Brain microvascular endothelial cell (primary cell): ENCODE measurements at regions not wholly inside any gene's neighbourhood (a gene's known extent, or its start where the extent isn't known, plus 50 kb on each side); places are given as distances from the start of the nearest gene placed in this dataset.

ENCODE experiments used
- DNase-seq: peaks from one replicate; pipeline ENCODE4 v3.0.0-alpha.2; 2020
- H3K27ac ChIP-seq: fragments of 250-450 bp; sonication (Bioruptor Pico); 2 replicates; pipeline ENCODE4 v1.5.1; 2020; ENCODE audit warnings: mild to moderate bottlenecking, moderate library complexity
- H3K27me3 ChIP-seq: fragments of 250-450 bp; sonication (Bioruptor Pico); replicated peaks from 2 replicates; pipeline ENCODE4 v1.5.1; 2020; ENCODE audit warnings: mild to moderate bottlenecking
- H3K36me3 ChIP-seq: fragments of 250-450 bp; sonication (Bioruptor Pico); replicated peaks from 2 replicates; pipeline ENCODE4 v1.5.1; 2020; ENCODE audit warnings: mild to moderate bottlenecking
- H3K4me3 ChIP-seq: 2 replicates; pipeline ENCODE4 v1.5.1; 2011; ENCODE audit warnings: low read depth, mild to moderate bottlenecking, control low read depth, low read length, moderate library complexity
- in situ Hi-C: cut with HindIII; loops from 2 replicates; pipeline ENCODE4 v1.10.0; 2017; ENCODE audit warnings: low sequenced_read_pairs, low pct_ligation_motif_present
- TF ChIP-seq, protein P1 (sequence below): IDR thresholded peaks from 2 replicates; pipeline ENCODE4 v1.5.1; 2011; ENCODE audit warnings: low read depth, mild to moderate bottlenecking, moderate library complexity, low read length, control low read depth, inconsistent platforms; ENCODE audit errors: missing control alignments

DNA sequence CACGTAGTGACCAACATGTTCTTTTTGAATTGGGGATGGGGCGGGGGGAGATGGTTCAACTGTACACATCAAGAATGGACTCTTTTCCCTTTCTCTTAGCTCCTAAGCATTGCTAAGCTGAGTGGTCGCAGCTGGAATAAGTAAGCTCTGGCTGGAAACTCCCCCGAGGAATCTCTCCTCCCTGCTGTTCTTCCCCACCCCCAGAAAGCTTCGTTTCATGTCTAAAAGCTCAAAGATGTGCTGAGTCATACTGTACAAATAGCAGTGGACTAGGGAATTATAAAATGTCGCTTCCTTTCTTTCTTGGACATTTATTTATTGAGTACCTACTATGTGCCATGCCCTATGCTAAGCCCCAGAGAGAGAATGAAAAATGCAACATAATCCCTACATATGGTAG is 191.1 kb upstream of the ADO start:
- Histone ChIP-seq H3K27me3 (no peaks in the 10 kb centered on the region), H3K27ac (no peak overlapping the region), H3K36me3 (no peaks in the 10 kb centered on the region), H3K4me3 (no peak overlapping the region)
- in situ Hi-C loops, result loop anchor here (25.0 kb wide), 1 partner anchor 199 kb away; the partner anchor contains the start of genes ADO and EGR2
- peak; percentile 52 for DNase-seq
- TF ChIP-seq, protein P1, sequence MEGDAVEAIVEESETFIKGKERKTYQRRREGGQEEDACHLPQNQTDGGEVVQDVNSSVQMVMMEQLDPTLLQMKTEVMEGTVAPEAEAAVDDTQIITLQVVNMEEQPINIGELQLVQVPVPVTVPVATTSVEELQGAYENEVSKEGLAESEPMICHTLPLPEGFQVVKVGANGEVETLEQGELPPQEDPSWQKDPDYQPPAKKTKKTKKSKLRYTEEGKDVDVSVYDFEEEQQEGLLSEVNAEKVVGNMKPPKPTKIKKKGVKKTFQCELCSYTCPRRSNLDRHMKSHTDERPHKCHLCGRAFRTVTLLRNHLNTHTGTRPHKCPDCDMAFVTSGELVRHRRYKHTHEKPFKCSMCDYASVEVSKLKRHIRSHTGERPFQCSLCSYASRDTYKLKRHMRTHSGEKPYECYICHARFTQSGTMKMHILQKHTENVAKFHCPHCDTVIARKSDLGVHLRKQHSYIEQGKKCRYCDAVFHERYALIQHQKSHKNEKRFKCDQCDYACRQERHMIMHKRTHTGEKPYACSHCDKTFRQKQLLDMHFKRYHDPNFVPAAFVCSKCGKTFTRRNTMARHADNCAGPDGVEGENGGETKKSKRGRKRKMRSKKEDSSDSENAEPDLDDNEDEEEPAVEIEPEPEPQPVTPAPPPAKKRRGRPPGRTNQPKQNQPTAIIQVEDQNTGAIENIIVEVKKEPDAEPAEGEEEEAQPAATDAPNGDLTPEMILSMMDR, result no peak

DNA sequence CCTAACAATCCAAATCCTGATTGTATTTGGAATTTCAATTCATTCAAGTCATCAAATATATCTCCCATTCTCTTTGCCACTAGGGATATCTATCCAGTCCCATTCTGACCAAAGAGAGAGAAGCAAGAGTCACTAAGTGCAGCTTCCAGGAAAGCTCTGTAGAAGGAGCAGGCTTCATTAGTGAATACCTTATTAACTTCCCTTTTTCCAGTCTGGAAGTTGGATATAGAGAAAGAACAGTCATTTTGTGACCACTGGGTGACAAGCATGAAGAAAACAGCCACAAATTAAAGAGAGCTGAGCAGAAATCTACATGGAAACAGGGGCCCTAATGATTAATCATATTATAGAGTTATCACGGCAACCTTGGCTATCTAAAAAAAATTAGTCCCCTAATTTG is 190.7 kb upstream of the ADO start:
- H3K4me3 ChIP-seq, result no peak overlapping the region
- TF ChIP-seq, protein P1, result no peak
- H3K27me3 ChIP-seq, result no peaks in the 10 kb centered on the region
- DNase-seq, result no peak
- no peak overlapping the region for H3K27ac ChIP-seq
- in situ Hi-C loops, result loop anchor here (25.0 kb wide), 1 partner anchor 198 kb away; the partner anchor contains the start of genes ADO and EGR2
- H3K36me3 ChIP-seq, result no peaks in the 10 kb centered on the region

DNA sequence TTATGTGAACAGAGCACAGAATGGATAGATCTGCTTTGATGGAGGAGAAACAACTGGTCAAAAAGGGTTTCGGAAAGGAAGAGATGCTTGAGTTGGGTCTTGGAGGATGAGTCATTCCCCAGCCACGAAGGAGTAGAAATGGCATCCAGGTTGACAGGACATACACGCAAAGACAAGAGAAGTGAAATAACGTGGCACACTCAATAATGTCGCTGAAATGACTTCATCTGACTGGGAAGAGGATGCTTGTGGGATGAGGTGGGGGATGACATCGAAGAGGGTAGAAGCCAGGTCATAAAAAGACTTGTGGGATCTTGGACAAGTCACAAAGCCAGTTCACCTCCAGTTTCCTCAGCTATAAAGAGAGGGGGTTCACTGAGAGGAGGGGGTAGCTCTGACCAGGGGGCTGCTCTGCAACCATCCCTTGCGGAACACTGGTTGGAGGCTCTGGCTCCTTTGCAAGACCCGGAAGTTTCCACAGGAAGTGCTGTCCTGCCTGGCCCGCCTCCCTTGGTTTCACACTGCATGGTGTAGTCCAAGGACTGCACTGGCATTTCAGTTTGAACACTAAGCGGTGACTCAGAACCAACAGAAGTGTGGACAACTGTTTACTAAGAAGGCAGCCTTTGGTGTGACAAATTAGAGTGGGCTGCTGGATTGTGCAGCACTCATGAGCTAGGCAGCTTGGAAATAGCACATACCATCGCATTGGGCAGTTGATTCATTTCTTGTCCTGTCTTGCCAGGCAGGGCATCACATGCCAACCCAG is 189.9 kb upstream of the ADO start:
- H3K27ac ChIP-seq, result no peak overlapping the region
- peak; percentile 48 for DNase-seq
- no peaks in the 10 kb centered on the region for H3K36me3 ChIP-seq
- no peaks in the 10 kb centered on the region for H3K27me3 ChIP-seq
- TF ChIP-seq, protein P1, result no peak
- in situ Hi-C loops, result loop anchor here (25.0 kb wide), 1 partner anchor 198 kb away; the partner anchor contains the start of genes ADO and EGR2
- no peak overlapping the region for H3K4me3 ChIP-seq

DNA sequence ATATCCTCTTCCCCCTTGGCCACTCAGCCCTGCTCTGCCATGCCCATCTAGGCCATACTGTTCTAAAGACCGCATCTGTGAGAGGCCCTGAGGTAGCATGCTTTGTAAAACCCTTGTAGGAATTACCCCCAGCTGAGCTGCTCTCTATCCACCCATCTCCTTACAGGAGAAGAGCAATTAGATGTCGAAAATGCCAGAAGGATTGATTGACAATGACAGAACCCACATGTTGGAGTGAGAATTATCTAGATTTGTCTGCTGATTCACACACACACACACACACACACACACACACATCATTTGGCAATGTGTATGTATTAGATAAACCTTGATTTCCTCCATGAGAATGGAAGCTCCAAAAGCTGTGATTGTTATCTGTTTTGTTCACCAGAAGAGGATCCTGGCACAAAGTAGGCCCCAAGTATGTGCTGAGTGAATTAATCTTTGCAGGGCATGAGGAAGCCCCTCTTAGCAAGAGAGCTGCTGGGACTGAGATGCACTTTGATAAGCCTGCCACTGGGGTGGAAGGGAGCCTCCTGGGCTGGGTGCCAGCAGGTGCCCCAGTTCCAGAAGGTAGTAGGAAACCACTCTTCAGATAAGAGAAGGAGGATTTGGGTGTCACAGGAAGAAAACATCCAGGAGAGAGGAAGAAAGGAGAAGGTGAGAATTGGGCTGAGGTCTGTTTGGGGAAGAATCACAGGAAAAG is 187.5 kb upstream of the ADO start:
- in situ Hi-C loops, result loop anchor here (25.0 kb wide), 1 partner anchor 195 kb away; the partner anchor contains the start of genes ADO and EGR2
- H3K4me3 ChIP-seq, result no peak overlapping the region
- no peaks in the 10 kb centered on the region for H3K27me3 ChIP-seq
- H3K27ac ChIP-seq, result no peak overlapping the region
- TF ChIP-seq, protein P1, result no peak
- no peak for DNase-seq
- H3K36me3 ChIP-seq, result no peaks in the 10 kb centered on the region

DNA sequence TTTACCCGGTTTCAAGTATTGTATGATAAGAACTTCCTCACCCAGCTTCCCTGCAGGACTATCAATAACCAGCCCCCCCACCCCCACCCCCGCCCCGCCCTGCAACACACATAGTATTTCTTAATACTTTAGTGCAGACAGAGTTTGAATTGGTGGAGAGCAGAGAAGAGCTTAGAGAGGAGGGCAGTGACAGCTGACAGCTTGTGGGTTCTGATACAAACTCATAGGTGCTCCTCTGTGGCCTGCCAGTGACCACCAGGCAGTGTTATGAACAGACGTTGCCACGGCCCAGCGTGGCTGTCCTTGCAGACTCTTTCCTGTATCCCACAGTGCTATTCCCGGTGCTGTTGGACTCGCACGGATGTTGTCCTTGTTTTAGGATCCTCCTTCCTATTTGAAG is 186.9 kb upstream of the ADO start:
- Histone ChIP-seq H3K4me3 (no peak overlapping the region), H3K36me3 (no peaks in the 10 kb centered on the region), H3K27me3 (no peaks in the 10 kb centered on the region), H3K27ac (no peak overlapping the region)
- DNase-seq, result no peak
- in situ Hi-C loops, result loop anchor here (25.0 kb wide), 1 partner anchor 195 kb away; the partner anchor contains the start of genes ADO and EGR2
- TF ChIP-seq, protein P1, result no peak
